COLO668 (cell line): ENCODE measurements at regions not wholly inside any gene's neighbourhood (a gene's known extent, or its start where the extent isn't known, plus 50 kb on each side); places are given as distances from the start of the nearest gene placed in this dataset.

ENCODE experiments used
- DNase-seq: peaks from one replicate; lab custom pipeline; 2025; ENCODE audit not compliant: unreplicated experiment; lab: John Stamatoyannopoulos, UW

DNA sequence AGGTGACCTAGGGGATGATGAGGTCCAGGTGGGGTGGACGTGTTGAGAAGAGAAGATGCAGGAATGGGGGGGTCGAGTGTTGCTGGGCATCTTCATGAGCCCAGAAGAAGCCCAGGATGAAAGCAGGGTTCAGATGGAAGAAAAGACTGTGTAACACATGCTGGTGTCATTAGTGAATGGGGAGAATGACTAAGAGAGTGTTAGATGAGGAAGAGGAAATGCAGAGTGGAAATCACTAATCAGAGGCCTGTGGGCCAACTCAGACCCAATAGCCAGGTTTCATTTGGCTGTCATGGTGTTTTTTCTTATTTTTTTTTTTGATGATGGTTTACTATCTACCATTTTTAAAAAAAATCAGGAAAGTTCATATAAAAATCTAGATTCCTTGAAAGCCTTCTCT is 180.8 kb upstream of the CAMK1G start:
- no peak for DNase-seq

- no peak for DNase-seq
Measured at GRCh38 chr1:209403921-209404320, 179.6 kb upstream of the CAMK1G start.

GRCh38 chr1:209404577-209404976 is 178.9 kb upstream of the CAMK1G start:
- no peak for DNase-seq

- no peak for DNase-seq
Measured at GRCh38 chr1:209405183-209405814, 178.2 kb upstream of the CAMK1G start.

DNA sequence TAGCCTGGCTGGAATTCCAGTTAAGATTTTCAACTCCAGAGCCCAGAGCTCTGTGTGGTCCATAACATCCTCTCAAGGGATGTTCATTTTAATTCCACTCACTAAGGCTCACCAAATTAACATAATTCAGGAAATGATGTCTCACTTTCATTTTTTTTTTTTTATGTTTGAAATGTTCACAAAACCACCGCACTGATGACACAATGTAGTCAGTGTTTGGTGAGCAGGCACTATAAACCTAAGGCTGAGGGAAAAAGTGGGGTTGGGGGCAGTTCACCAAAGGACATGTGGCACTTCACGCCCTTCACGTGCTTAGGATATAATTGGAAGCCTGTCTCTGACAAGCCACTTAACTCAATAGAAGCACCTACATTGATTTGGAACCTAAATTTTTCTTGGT is 177.3 kb upstream of the CAMK1G start:
- DNase-seq, result no peak

DNA sequence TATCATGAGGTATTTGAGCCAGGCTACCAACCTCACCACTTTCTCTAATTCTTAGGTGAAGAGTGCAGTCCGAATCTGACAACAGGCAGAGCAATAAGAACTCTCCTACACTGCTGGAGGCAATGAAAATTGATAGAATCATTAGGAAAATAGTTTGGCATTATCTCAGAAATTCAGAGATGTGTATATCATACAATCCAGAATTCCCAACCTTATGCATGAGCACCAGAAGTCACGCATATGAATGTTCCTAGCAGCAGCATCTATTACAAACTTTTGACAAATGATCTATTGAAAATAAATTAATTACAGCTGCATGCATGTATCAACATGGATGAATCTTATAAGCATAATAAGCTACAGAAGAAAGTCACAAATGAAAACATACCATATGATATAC is 176.9 kb upstream of the CAMK1G start:
- no peak for DNase-seq

- no peak for DNase-seq
Measured at GRCh38 chr1:209409780-209410179, 173.7 kb upstream of the CAMK1G start.

- DNase-seq, result no peak
Measured at GRCh38 chr1:209411491-209411929, 172.0 kb upstream of the CAMK1G start.

- DNase-seq, result no peak
Measured at GRCh38 chr1:209412036-209412435, 171.5 kb upstream of the CAMK1G start.

DNA sequence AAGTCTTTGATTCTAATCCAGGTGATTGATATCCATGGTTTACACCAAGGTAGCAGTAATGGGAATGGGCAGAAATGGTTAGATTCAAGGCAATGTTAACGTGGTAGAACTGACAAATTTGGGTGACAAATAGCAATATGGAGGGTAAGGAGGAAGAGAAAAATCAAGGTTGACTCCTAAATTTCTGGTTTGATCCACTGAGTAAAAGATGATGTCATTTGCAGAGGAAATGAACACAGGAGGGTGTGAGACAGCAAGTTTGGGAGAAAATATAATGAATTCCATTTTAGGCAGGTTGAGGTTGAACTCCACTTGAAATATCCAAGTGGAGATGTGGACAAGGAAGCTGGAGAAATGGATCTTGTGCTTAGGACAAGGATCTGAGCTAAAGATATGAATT is 170.9 kb upstream of the CAMK1G start:
- no peak for DNase-seq

DNA sequence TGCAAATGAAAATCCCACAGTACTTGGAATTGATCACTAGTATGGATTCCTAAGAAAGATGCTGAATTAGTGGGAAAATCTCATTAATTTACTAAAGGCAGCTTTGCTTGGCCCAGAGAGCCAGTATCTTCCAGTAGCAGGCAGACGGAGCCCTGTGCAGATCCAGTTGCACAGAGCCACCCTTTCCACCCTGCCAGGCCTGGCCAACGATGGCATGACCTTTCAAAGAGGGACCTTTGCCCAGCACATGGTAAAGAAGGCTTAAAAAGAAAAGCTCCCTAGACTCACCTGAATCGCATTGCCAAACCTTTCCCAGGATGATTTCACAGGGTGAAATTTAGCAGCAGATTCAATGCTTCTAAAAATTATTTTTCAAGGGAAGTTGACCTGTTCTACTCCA is 170.5 kb upstream of the CAMK1G start:
- no peak for DNase-seq

DNA sequence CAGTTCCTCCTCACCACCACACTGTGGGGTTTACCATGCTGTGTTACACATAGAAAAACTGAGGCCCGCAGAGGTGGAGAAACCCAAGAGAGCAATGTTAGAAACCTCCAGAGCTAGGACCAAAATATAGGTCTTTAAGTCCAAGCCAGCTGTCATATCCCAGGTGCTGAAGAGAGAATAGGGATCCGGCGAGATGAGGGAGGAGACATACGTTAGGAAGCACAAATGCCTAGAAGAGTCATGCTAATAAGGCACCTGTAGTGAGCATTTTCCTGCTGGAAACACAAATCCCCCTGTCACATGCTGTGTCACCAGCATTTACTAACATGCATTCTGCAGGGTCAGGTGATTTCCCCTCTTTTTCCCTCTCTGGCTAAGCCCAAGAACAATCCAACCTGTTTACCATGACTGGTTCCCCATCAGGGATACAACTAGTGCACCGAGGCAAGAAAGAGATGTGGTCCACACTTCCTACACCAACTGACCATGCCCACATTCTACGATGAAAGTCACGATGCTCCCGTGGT is 168.6 kb upstream of the CAMK1G start:
- DNase-seq, result no peak

GRCh38 chr1:209416039-209416438 is 167.5 kb upstream of the CAMK1G start:
- no peak for DNase-seq

DNA sequence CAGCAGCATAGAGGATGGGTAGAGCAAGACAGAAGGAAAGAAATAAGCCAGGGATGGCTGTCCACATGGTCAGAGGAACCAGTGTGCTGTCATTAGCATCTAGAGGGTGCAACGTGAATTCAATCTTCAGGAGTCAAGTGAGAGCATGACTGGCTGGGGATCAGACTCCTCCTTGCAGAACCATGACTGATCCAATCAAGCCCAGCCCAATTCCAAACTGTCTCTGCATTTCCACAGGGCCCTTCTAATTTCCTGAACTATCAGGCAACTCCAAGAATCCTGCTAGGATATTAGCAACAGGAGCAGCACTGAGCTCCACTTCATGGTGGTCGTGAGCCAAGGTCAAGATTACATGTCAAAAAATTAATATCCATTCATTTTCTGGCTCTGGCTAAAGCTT is 166.8 kb upstream of the CAMK1G start:
- no peak for DNase-seq

DNA sequence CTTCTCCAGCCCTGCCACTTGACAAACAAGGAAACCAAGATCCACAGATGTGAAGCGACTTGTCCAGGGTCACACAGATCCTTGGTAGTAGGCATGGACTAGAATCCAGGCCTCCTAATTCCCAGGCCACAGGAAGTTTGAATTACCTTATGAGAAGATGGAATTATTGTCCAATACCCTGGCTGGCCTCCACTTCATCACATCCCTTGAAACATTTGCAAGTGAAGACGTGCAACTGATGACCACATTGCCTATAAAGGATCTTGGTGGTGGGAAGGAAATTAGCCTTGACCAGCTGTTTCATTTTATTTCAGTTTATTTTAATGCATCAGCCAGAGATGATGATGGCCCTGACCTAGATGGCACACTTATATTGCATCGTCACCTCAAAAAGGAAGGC is 165.8 kb upstream of the CAMK1G start:
- DNase-seq, result no peak

DNA sequence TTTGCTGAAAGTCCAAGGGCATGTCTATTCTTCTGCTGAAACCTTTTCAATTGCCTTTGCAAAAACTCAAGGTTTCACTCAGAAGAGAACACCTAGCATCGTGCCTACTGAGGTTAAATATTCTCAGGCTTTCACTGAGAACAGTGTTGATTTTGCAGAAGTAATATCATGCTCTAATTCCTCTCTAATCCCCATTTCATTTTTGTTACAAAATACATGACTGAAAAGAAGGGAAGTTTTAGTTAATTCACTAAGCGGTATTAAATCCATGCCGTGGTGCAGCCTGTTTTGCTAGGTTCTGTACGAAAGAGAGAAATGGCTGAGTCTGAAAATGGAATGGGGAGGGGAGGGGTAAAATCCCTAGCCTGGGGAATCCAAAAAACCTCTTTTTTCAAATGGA is 163.2 kb upstream of the CAMK1G start:
- DNase-seq, result no peak

GRCh38 chr1:209421186-209421585 is 162.3 kb upstream of the CAMK1G start:
- DNase-seq, result no peak

DNA sequence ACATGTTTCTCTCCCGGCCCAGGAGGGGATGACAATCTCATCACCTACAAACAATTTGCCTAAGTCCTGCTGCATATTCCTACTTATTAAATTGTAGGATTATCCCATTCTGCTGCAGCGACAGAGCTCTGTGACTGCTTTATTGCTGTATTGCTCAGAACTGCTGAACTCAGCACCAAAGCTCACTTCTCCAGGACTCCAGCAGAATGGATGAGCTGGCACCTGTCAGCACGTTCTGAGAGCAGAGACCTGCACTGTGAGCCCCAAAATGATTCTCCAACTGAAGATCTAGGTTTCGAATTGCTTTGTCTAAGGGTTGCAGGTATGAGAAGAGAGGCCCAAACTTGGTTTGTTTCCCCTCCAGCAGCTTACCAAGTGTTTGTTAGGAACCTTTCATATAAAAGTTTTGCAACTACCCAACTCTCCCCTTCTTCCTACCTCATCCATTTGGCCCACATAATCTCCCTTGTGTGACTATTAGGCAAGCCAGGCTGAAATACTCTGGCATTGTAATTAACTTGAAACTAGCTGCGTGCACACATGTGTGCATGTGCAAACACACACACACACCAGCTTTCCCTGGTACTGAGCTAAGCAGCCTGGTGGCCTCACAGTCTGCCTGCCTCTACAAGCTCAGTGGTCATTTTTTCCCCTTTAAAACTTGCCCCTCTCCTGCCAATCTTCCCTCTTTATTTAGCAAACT is 161.4 kb upstream of the CAMK1G start:
- DNase-seq, result no peak

DNA sequence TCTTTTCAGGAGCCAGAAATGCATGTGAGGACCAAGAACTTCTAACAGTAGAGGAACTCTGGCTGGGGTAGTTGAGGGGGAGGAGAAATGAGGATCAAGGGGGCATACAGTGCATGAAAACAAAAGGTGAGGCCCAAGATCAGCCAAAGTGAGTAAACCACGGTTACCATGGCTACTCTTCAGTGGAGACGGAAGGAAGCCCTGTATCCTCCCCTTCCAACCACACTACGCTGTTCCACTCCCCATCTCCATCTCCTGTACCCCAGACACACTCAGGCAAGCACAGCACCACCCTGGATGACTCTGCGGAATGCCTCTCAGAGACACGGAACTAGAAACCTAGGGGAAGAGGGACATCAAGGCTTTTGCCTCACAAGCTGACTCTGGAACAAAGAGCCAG is 157.6 kb upstream of the CAMK1G start:
- no peak for DNase-seq

GRCh38 chr1:209427277-209427676 is 156.2 kb upstream of the CAMK1G start:
- no peak for DNase-seq

GRCh38 chr1:209427811-209428210 is 155.7 kb upstream of the CAMK1G start:
- DNase-seq, result no peak

- no peak for DNase-seq
Measured at GRCh38 chr1:209428241-209428921, 155.1 kb upstream of the CAMK1G start.
